ENCODE measurements at regions not wholly inside any gene's neighbourhood (a gene's known extent, or its start where the extent isn't known, plus 50 kb on each side); places are given as distances from the start of the nearest gene placed in this dataset.
"Not testable (repeated sequence)": the region's sequence is repeated elsewhere in the genome, so short reads cannot be mapped to it uniquely, and the experiment has no call there.

DNA sequence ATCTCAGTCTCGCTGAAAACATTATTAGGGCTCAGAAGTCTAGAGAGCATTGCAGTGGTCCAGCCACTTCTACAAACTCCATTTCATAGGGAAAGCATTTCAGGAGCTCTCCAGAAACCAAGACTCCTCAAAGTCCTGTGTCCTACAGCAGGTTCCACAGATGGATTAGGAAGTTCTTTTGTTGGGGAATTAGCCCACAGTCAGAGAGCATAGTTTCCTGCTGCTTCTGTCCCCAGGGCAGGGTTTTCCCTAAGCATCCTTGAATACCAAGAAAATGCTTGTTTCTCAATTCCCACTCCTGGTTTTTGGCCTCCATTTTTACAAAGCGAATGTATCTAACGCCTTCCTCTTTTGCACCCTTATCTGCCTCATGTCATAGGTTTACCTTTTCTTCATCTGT lies 235.9 kb upstream of the PODXL start:
- Mint-ChIP-seq H3K27me3 (peaks cover 2% of the 10 kb centered on the region), H3K9me3 (no peaks in the 10 kb centered on the region), H3K4me1 (no peaks in the 10 kb centered on the region), H3K4me3 (no peak overlapping the region), H3K27ac (no peak overlapping the region), H3K36me3 (ENCODE audit: low read depth) (no peaks in the 10 kb centered on the region)
- DNase-seq: no peak
- POLR2A ChIA-PET: no interaction called here
- CTCF ChIA-PET: no interaction called here

DNA sequence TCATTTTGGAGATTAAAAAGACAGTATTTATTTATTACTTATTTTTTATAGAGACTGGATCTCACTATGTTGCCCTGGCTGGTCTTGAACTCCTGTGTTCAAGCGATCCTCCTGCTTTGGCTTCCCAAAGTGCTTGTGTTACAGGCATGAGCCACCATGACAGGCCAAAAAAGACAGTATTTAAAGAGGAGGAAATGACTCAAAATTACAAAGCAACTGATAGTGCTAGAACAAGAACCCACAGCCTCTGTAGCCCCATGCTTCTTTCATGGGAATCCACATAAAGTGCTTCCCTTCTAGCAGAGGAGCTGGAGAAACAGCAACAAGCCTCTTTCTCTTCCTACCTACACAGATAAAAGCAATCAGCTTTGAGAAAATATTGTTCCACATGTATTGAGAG lies 230.7 kb upstream of the PODXL start:
- POLR2A ChIA-PET: no interaction called here
- DNase-seq: no peak
- Mint-ChIP-seq H3K27me3 (peaks cover 5% of the 10 kb centered on the region), H3K36me3 (ENCODE audit: low read depth) (no peaks in the 10 kb centered on the region), H3K4me1 (no peaks in the 10 kb centered on the region), H3K9me3 (no peaks in the 10 kb centered on the region), H3K4me3 (no peak overlapping the region), H3K27ac (no peak overlapping the region)
- CTCF ChIA-PET: no interaction called here

GRCh38 chr7:131786204-131786603 lies 229.8 kb upstream of the PODXL start:
- H3K27me3 Mint-ChIP-seq: peaks cover 5% of the 10 kb centered on the region
- H3K36me3 Mint-ChIP-seq (ENCODE audit: low read depth): no peaks in the 10 kb centered on the region
- no peak overlapping the region for H3K4me3 Mint-ChIP-seq
- CTCF ChIA-PET: no interaction called here
- POLR2A ChIA-PET: no interaction called here
- H3K9me3 Mint-ChIP-seq: no peaks in the 10 kb centered on the region
- no peaks in the 10 kb centered on the region for H3K4me1 Mint-ChIP-seq
- no peak for DNase-seq
- no peak overlapping the region for H3K27ac Mint-ChIP-seq

- Mint-ChIP-seq H3K4me1 (no peaks in the 10 kb centered on the region), H3K9me3 (no peaks in the 10 kb centered on the region), H3K4me3 (no peak overlapping the region), H3K27me3 (peaks cover 2% of the 10 kb centered on the region), H3K27ac (no peak overlapping the region), H3K36me3 (ENCODE audit: low read depth) (no peaks in the 10 kb centered on the region)
- CTCF ChIA-PET: no interaction called here
- POLR2A ChIA-PET: no interaction called here
- DNase-seq: no peak
Measured at GRCh38 chr7:131778601-131779000, 222.2 kb upstream of the PODXL start.

- POLR2A ChIA-PET: no interaction called here
- peaks cover 4% of the 10 kb centered on the region for H3K27me3 Mint-ChIP-seq
- no peaks in the 10 kb centered on the region for H3K9me3 Mint-ChIP-seq
- no peaks in the 10 kb centered on the region for H3K36me3 Mint-ChIP-seq (ENCODE audit: low read depth)
- CTCF ChIA-PET: interaction anchor here (0.5 kb wide), 1 partner anchor 832 kb away, joined by 3 read pairs; no protein-coding TSS in a partner anchor
- H3K4me3 Mint-ChIP-seq: no peak overlapping the region
- no peak for DNase-seq
- H3K4me1 Mint-ChIP-seq: no peaks in the 10 kb centered on the region
- H3K27ac Mint-ChIP-seq: peak overlapping the region; percentile 10
Measured at GRCh38 chr7:131774419-131775220, 218.2 kb upstream of the PODXL start.

GRCh38 chr7:131773413-131773812 lies 217.0 kb upstream of the PODXL start:
- H3K9me3 Mint-ChIP-seq: no peaks in the 10 kb centered on the region
- peaks cover 4% of the 10 kb centered on the region for H3K27me3 Mint-ChIP-seq
- H3K27ac Mint-ChIP-seq: no peak overlapping the region
- no peaks in the 10 kb centered on the region for H3K4me1 Mint-ChIP-seq
- CTCF ChIA-PET: no interaction called here
- H3K36me3 Mint-ChIP-seq (ENCODE audit: low read depth): no peaks in the 10 kb centered on the region
- no peak for DNase-seq
- H3K4me3 Mint-ChIP-seq: no peak overlapping the region
- POLR2A ChIA-PET: no interaction called here

- CTCF ChIA-PET: interaction anchor here (1.5 kb wide), 1 partner anchor 11 kb away, joined by 4 read pairs; no protein-coding TSS in a partner anchor
Measured at GRCh38 chr7:131769241-131769640, 212.8 kb upstream of the PODXL start.

DNA sequence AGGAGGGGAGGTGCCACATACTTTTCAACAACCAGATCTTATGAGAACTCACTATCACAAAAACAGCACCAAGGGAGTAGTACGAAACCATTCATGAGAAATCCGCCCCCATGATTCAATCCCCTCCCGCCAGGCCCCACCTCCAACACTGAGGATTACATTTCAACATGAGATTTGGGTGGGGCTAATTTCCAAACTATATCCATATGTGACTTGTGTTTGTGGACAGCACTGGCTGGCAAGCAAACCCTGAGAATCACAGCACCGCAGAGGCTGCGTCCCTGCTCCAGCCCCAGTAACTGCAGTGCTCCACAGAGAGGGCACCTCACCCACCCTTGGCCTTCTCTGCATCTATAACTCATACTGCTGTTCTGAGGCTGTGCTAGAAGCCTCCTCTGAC lies 211.2 kb upstream of the PODXL start:
- Mint-ChIP-seq H3K27ac (no peak overlapping the region), H3K4me3 (no peak overlapping the region), H3K36me3 (ENCODE audit: low read depth) (no peaks in the 10 kb centered on the region), H3K27me3 (peaks cover 2% of the 10 kb centered on the region), H3K4me1 (no peaks in the 10 kb centered on the region), H3K9me3 (no peaks in the 10 kb centered on the region)
- DNase-seq: no peak
- CTCF ChIA-PET: no interaction called here
- POLR2A ChIA-PET: no interaction called here

More at GRCh38 chr7:131769241-131769640, 212.8 kb upstream of the PODXL start:
- H3K9me3 Mint-ChIP-seq: no peaks in the 10 kb centered on the region
- POLR2A ChIA-PET: no interaction called here
- no peak overlapping the region for H3K27ac Mint-ChIP-seq
- no peaks in the 10 kb centered on the region for H3K36me3 Mint-ChIP-seq (ENCODE audit: low read depth)
- H3K4me3 Mint-ChIP-seq: no peak overlapping the region
- no peak for DNase-seq
- no peaks in the 10 kb centered on the region for H3K4me1 Mint-ChIP-seq
- H3K27me3 Mint-ChIP-seq: peaks cover 4% of the 10 kb centered on the region

DNA sequence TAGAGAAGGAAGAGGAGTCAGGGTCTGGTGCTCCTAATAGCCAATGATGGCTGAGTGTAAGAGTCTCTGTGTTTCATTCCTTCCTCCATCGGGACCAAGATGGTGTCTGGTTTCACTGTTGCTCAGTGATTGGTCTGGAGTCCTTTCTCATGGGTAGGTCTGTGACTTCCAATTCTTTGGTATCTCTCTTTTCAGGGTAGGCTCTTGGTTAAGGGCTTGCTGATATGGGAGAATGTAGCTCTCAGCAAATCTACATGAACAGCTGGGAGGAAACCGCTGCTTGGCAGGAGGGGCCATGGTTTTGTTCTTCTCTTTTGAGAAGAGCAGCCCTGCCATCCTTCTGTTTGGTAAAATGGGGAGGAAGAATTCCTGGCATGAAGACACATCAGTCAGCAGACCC lies 209.1 kb upstream of the PODXL start:
- no peak overlapping the region for H3K27ac Mint-ChIP-seq
- peaks cover 6% of the 10 kb centered on the region for H3K27me3 Mint-ChIP-seq
- H3K36me3 Mint-ChIP-seq (ENCODE audit: low read depth): no peaks in the 10 kb centered on the region
- ChIA-PET CTCF (no interaction called here), POLR2A (no interaction called here)
- H3K4me3 Mint-ChIP-seq: no peak overlapping the region
- H3K9me3 Mint-ChIP-seq: no peaks in the 10 kb centered on the region
- H3K4me1 Mint-ChIP-seq: no peaks in the 10 kb centered on the region
- DNase-seq: no peak

- peaks cover 6% of the 10 kb centered on the region for H3K27me3 Mint-ChIP-seq
- H3K4me3 Mint-ChIP-seq: no peak overlapping the region
- no peak overlapping the region for H3K27ac Mint-ChIP-seq
- H3K9me3 Mint-ChIP-seq: no peaks in the 10 kb centered on the region
- no peaks in the 10 kb centered on the region for H3K4me1 Mint-ChIP-seq
- no peaks in the 10 kb centered on the region for H3K36me3 Mint-ChIP-seq (ENCODE audit: low read depth)
- POLR2A ChIA-PET: no interaction called here
- no peak for DNase-seq
- CTCF ChIA-PET: no interaction called here
Measured at GRCh38 chr7:131764143-131764775, 207.8 kb upstream of the PODXL start.

DNA sequence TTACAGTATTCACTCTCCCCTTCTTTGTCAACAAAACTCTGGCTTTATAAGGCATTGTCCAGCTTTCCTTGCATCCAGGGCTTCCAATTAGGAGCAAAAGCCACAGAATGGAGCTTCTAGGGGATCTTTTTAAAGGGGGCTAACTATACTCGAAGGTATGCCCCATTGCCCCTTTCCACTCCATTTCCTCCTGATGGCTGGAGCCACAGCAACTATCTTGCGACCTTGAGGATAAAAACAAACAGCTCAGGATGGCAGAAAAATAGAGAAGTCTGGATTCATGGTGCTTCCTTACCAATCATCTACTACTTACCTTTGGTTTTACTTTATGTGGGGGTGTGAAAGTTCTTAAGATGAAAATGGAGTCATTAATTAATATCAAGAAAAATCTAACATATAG lies 206.3 kb upstream of the PODXL start:
- peaks cover 6% of the 10 kb centered on the region for H3K27me3 Mint-ChIP-seq
- no peaks in the 10 kb centered on the region for H3K9me3 Mint-ChIP-seq
- H3K4me1 Mint-ChIP-seq: no peaks in the 10 kb centered on the region
- no peak overlapping the region for H3K27ac Mint-ChIP-seq
- DNase-seq: no peak
- CTCF ChIA-PET: no interaction called here
- H3K4me3 Mint-ChIP-seq: no peak overlapping the region
- H3K36me3 Mint-ChIP-seq (ENCODE audit: low read depth): no peaks in the 10 kb centered on the region
- POLR2A ChIA-PET: no interaction called here

DNA sequence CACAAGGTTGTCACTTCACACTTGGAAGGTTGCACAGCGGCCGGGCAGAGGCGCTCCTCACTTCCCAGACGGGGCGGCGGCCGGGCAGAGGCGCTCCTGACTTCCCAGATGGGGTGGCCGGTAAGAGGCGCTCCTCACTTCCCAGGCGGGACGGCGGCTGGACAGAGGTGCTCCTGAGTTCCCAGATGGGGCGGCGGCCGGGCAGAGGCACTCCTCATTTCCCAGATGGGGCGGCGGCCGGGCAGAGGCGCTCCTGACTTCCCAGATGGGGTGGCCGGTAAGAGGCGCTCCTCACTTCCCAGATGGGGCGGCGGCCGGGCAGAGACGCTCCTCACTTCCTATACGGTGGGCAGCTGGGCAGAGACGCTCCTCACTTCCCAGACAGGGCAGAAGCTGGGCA lies 199.4 kb upstream of the PODXL start:
- H3K27ac Mint-ChIP-seq; H3K4me1 Mint-ChIP-seq; H3K4me3 Mint-ChIP-seq; H3K9me3 Mint-ChIP-seq; H3K27me3 Mint-ChIP-seq; DNase-seq; POLR2A ChIA-PET; H3K36me3 Mint-ChIP-seq (ENCODE audit: low read depth): not testable (repeated sequence)
- CTCF ChIA-PET: interaction anchor here (0.6 kb wide), 1 partner anchor 1767 kb away, joined by 3 read pairs; no protein-coding TSS in a partner anchor

DNA sequence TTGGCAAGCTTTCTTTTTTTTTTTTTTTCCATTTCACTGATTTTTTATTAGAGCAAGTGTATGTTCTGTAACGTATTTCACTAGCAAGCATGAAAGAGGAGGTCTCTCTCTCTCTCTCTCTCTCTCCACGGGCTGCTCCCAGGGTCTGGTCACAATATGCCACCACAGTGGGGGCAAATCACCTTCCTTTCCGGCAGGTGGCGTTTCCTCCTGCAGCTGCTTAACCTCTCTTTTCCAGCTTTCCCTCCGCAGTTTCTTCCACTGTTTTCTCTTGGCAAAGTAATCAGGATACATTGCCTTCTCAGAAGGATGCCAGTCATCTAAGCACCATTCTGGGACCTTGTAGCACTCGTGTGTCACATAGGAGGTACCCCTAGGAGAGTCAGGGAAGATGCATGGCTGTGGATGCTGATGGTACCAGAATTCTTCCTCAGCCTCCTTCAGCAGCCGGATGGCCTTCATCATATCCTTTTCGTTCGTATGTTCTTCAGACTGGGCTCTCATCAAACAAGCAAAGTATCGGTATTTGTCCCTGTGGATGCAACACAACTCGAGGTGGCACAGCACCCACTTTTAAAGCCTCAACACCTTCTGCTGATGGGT lies 197.3 kb upstream of the PODXL start:
- Mint-ChIP-seq H3K27me3 (peaks cover 3% of the 10 kb centered on the region), H3K4me1 (no peaks in the 10 kb centered on the region), H3K36me3 (ENCODE audit: low read depth) (no peaks in the 10 kb centered on the region), H3K27ac (no peak overlapping the region), H3K4me3 (no peak overlapping the region), H3K9me3 (no peaks in the 10 kb centered on the region)
- CTCF ChIA-PET: interaction anchor here (0.7 kb wide), 1 partner anchor 871 kb away, joined by 3 read pairs; no protein-coding TSS in a partner anchor
- POLR2A ChIA-PET: no interaction called here
- no peak for DNase-seq

Data from activated CD4-positive, alpha-beta T cell treated with anti-CD3 and anti-CD28 coated beads, Interleukin-2, amount 10 ng/mL, durations not matched to agents 7 days and 5 days (primary cell).